ENCODE measurements at regions not wholly inside any gene's neighbourhood (a gene's known extent, or its start where the extent isn't known, plus 50 kb on each side); places are given as distances from the start of the nearest gene placed in this dataset.

DNA sequence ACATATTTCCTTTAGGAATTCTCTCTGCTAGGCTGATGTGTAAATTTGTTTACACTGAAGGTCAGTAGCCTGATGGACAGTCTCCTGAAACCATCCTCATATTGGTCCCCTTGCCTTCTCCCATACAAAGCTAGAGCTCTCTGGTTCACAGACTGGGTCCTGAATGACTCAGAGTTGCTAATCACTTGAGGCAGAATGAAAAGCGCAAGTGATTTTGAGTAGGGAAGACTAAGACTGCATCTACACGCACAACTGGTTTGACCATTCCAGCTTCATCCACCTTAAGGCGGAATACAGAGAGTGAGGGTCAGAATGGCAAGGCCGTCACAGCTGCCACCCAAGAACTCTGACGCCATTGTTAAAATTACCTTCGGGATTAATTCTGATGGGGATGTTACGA is 70.2 kb upstream of the KIF26B start:
- TF ChIP-seq EZH2 (IDR thresholded peaks at IDR 0.05) (no peak), POLR2AphosphoS5 (IDR thresholded peaks at IDR 0.05; ENCODE audit: borderline replicate concordance, low read depth, low read length) (no peak), FOXP2 (optimal IDR thresholded peaks at IDR 0.05; ENCODE audit: control extremely low read depth, extremely low read length, insufficient read depth) (no peak)

Measured in SK-N-MC (cell line).